ENCODE measurements at regions not wholly inside any gene's neighbourhood (a gene's known extent, or its start where the extent isn't known, plus 50 kb on each side); places are given as distances from the start of the nearest gene placed in this dataset.
"Not testable (repeated sequence)": the region's sequence is repeated elsewhere in the genome, so short reads cannot be mapped to it uniquely, and the experiment has no call there.

GRCh38 chr6:155538708-155539390 lies 83.2 kb upstream of the NOX3 start:
- peaks cover 0 to 23% (median 13%) of the 10 kb centered on the region in 5 donors for H3K4me1 ChIP-seq (ENCODE audit: control insufficient read depth in 5 of 5, insufficient read depth in 5 of 5, low read length in 5 of 5)
- WGBS, 2 donors = 88 to 90% methylated on average over 3 of the region's 3 CpGs
- no peak overlapping the region for H3K9ac ChIP-seq (ENCODE audit: insufficient read depth in 1 of 2, low read length in 2 of 2)
- H3K27me3 ChIP-seq (ENCODE audit: control insufficient read depth in 3 of 3, insufficient read depth in 3 of 3, low read length in 2 of 3) = no peaks in the 10 kb centered on the region
- DNase-seq (no peak), ATAC-seq (ENCODE audit: insufficient read depth, low FRiP score) (no peak)
- no peak overlapping the region for H3K27ac ChIP-seq (ENCODE audit: low read depth in 1 of 2, low read length in 1 of 2)
- H3K9me3 ChIP-seq (ENCODE audit: control insufficient read depth in 4 of 4, insufficient read depth in 3 of 4, low read length in 3 of 4) = peaks cover 0 to under 1% (median 0%) of the 10 kb centered on the region in 4 donors
- no peak overlapping the region for H3K4me3 ChIP-seq
- no peaks in the 10 kb centered on the region for H3K36me3 ChIP-seq (ENCODE audit: control insufficient read depth in 4 of 4, insufficient read depth in 4 of 4, low read length in 4 of 4)
- TF ChIP-seq CTCF (IDR thresholded peaks at IDR 0.05; ENCODE audit: control extremely low read depth, extremely low read depth) = no peak

- Histone ChIP-seq H3K9ac (ENCODE audit: insufficient read depth in 1 of 2, low read length in 2 of 2) (no peak overlapping the region), H3K27ac (ENCODE audit: low read depth in 1 of 2, low read length in 1 of 2) (no peak overlapping the region), H3K4me1 (ENCODE audit: control insufficient read depth in 5 of 5, insufficient read depth in 5 of 5, low read length in 5 of 5) (peaks cover 0 to under 1% (median 0%) of the 10 kb centered on the region in 5 donors), H3K36me3 (ENCODE audit: control insufficient read depth in 4 of 4, insufficient read depth in 4 of 4, low read length in 4 of 4) (no peaks in the 10 kb centered on the region), H3K9me3 (ENCODE audit: control insufficient read depth in 4 of 4, insufficient read depth in 3 of 4, low read length in 3 of 4) (peaks cover 0 to 4% (median 0%) of the 10 kb centered on the region in 4 donors), H3K27me3 (ENCODE audit: control insufficient read depth in 3 of 3, insufficient read depth in 3 of 3, low read length in 2 of 3) (no peaks in the 10 kb centered on the region), H3K4me3 (no peak overlapping the region)
- no peak for TF ChIP-seq CTCF (IDR thresholded peaks at IDR 0.05; ENCODE audit: control extremely low read depth, extremely low read depth)
- no peak for ATAC-seq (ENCODE audit: insufficient read depth, low FRiP score)
- no peak for DNase-seq
- WGBS, 2 donors = 94 to 97% methylated on average over 2 of the region's 2 CpGs
Measured at GRCh38 chr6:155534678-155535077, 79.0 kb upstream of the NOX3 start.

- Histone ChIP-seq H3K9ac (ENCODE audit: insufficient read depth in 1 of 2, low read length in 2 of 2) (no peak overlapping the region), H3K4me1 (ENCODE audit: control insufficient read depth in 5 of 5, insufficient read depth in 5 of 5, low read length in 5 of 5) (peaks cover 0 to 8% (median 2%) of the 10 kb centered on the region in 5 donors), H3K27ac (ENCODE audit: low read depth in 1 of 2, low read length in 1 of 2) (no peak overlapping the region), H3K36me3 (ENCODE audit: control insufficient read depth in 4 of 4, insufficient read depth in 4 of 4, low read length in 4 of 4) (no peaks in the 10 kb centered on the region), H3K4me3 (no peak overlapping the region), H3K9me3 (ENCODE audit: control insufficient read depth in 4 of 4, insufficient read depth in 3 of 4, low read length in 3 of 4) (peaks cover 0 to 4% (median 0%) of the 10 kb centered on the region in 4 donors), H3K27me3 (ENCODE audit: control insufficient read depth in 3 of 3, insufficient read depth in 3 of 3, low read length in 2 of 3) (no peaks in the 10 kb centered on the region)
- peak; percentile 35 for TF ChIP-seq CTCF (IDR thresholded peaks at IDR 0.05; ENCODE audit: control extremely low read depth, extremely low read depth)
- 46 to 48% methylated on average over 4 of the region's 4 CpGs for WGBS, 2 donors
- ATAC-seq (ENCODE audit: insufficient read depth, low FRiP score) (no peak), DNase-seq (peak in 2 of 3 donors; percentile 59 to 73)
Measured at GRCh38 chr6:155530219-155530834, 74.7 kb upstream of the NOX3 start.

- not testable (repeated sequence) for H3K4me1 ChIP-seq (ENCODE audit: control insufficient read depth in 5 of 5, insufficient read depth in 5 of 5, low read length in 5 of 5); H3K36me3 ChIP-seq (ENCODE audit: control insufficient read depth in 4 of 4, insufficient read depth in 4 of 4, low read length in 4 of 4); H3K27ac ChIP-seq (ENCODE audit: low read depth in 1 of 2, low read length in 1 of 2); H3K27me3 ChIP-seq (ENCODE audit: control insufficient read depth in 3 of 3, insufficient read depth in 3 of 3, low read length in 2 of 3); H3K9me3 ChIP-seq (ENCODE audit: control insufficient read depth in 4 of 4, insufficient read depth in 3 of 4, low read length in 3 of 4); ATAC-seq (ENCODE audit: insufficient read depth, low FRiP score); DNase-seq; H3K4me3 ChIP-seq; H3K9ac ChIP-seq (ENCODE audit: insufficient read depth in 1 of 2, low read length in 2 of 2)
- 94 to 97% methylated on average over 7 of the region's 7 CpGs for WGBS, 2 donors
Measured at GRCh38 chr6:155529814-155530213, 74.2 kb upstream of the NOX3 start.
